ENCODE measurements at regions not wholly inside any gene's neighbourhood (a gene's known extent, or its start where the extent isn't known, plus 50 kb on each side); places are given as distances from the start of the nearest gene placed in this dataset.

- in situ Hi-C loops (cut with HindIII; ENCODE audit: extremely low pct_ligation_motif_present, low pct_unique_long_range_greater_than_20kb), result no loop called here
- POLR2A ChIA-PET, result no interaction called here
- FAIRE-seq (no peak), ATAC-seq (no peak), DNase-seq (ENCODE audit: low spot score) (no peak)
- Histone ChIP-seq H3K4me3 (replicated peaks in 1 of 3; ENCODE audit: insufficient read depth in 1 of 3, low read depth in 2 of 3, low read length in 3 of 3) (no peak overlapping the region), H3K4me1 (ENCODE audit: insufficient read depth, low read length) (no peaks in the 10 kb centered on the region), H3K79me2 (ENCODE audit: insufficient read depth, low read length) (no peaks in the 10 kb centered on the region), H4K20me1 (ENCODE audit: insufficient read depth, low read length) (no peaks in the 10 kb centered on the region), H3K36me3 (replicated peaks in 1 of 2; ENCODE audit: control insufficient read depth in 1 of 2, insufficient read depth in 2 of 2, low read length in 2 of 2) (no peaks in the 10 kb centered on the region), H3K4me2 (ENCODE audit: low read depth, low read length) (no peak overlapping the region), H3K9ac (ENCODE audit: insufficient read depth, low read depth, low read length) (no peak overlapping the region), H3K27me3 (ENCODE audit: control insufficient read depth in 1 of 2, insufficient read depth in 2 of 2, low read length in 2 of 2) (no peaks in the 10 kb centered on the region; a peak in 1 of 5 replicates), H2AFZ (ENCODE audit: low read length) (no peak overlapping the region), H3K9me3 (ENCODE audit: low read length) (no peaks in the 10 kb centered on the region), H3K27ac (ENCODE audit: extremely low read length, insufficient read depth, low read length) (no peak overlapping the region)
- CTCF ChIA-PET (ENCODE audit: low intra/inter-chr PET ratio, low total read pairs), result no interaction called here
- BruUV-seq (replicated peaks), result no TSS peak
- 0% methylated on average over 3 of the region's 3 CpGs for WGBS (ENCODE audit: low lambda C conversion rate)
- intact Hi-C loops (cut with micrococcal nuclease; ENCODE audit: unreplicated experiment), result no loop called here
- TF ChIP-seq ZNF512 (CRISPR knock-in tag; IDR thresholded peaks at IDR 0.05), result no peak
- no peak for TF ChIP-seq SIN3A (IDR thresholded peaks at IDR 0.05; ENCODE audit: borderline replicate concordance, low read depth, low read length)
- TF ChIP-seq ZNF878 (CRISPR knock-in tag; IDR thresholded peaks at IDR 0.05), result no peak
- TF ChIP-seq CREBL2 (CRISPR knock-in tag; IDR thresholded peaks at IDR 0.05; ENCODE audit: borderline replicate concordance), result no peak
- no peak for TF ChIP-seq ZSCAN21 (CRISPR knock-in tag; IDR thresholded peaks at IDR 0.05; ENCODE audit: borderline replicate concordance)
- no peak for TF ChIP-seq HNRNPK (IDR thresholded peaks at IDR 0.05; ENCODE audit: low read depth, low read length, poor library complexity, severe bottlenecking)
- no peak for TF ChIP-seq NFYC (CRISPR knock-in tag; IDR thresholded peaks at IDR 0.05)
- TF ChIP-seq ZUFSP (CRISPR knock-in tag; IDR thresholded peaks at IDR 0.05; ENCODE audit: borderline replicate concordance), result no peak
- no peak for TF ChIP-seq PCBP2 (optimal IDR thresholded peaks at IDR 0.05; ENCODE audit: low read depth, low read length, poor library complexity, severe bottlenecking)
- no peak for TF ChIP-seq NR2F6 (IDR thresholded peaks at IDR 0.05)
- TF ChIP-seq NR2F6 (CRISPR knock-in tag; IDR thresholded peaks at IDR 0.05), result no peak
- TF ChIP-seq CBX5 (CRISPR knock-in tag; IDR thresholded peaks at IDR 0.05; ENCODE audit: borderline replicate concordance), result no peak
- no peak for TF ChIP-seq ZNF652 (CRISPR knock-in tag; IDR thresholded peaks at IDR 0.05; ENCODE audit: borderline replicate concordance, low read depth)
- no peak for TF ChIP-seq RXRB (CRISPR knock-in tag; IDR thresholded peaks at IDR 0.05; ENCODE audit: borderline replicate concordance)
- TF ChIP-seq FOXJ3 (CRISPR knock-in tag; IDR thresholded peaks at IDR 0.05; ENCODE audit: borderline replicate concordance), result no peak
- TF ChIP-seq SNAPC4 (CRISPR knock-in tag; IDR thresholded peaks at IDR 0.05), result no peak
- no peak for TF ChIP-seq TGIF2 (CRISPR knock-in tag; IDR thresholded peaks at IDR 0.05)
These were observed 849.7 kb downstream of the ROBO2 start for GRCh38 chr3:77889616-77890015.
